ENCODE measurements at regions not wholly inside any gene's neighbourhood (a gene's known extent, or its start where the extent isn't known, plus 50 kb on each side); places are given as distances from the start of the nearest gene placed in this dataset.
"Not testable (repeated sequence)": the region's sequence is repeated elsewhere in the genome, so short reads cannot be mapped to it uniquely, and the experiment has no call there.

- Histone ChIP-seq H3K4me1 (ENCODE audit: insufficient read depth, low read length) (no peaks in the 10 kb centered on the region), H3K27me3 (ENCODE audit: insufficient read depth, low read length) (no peaks in the 10 kb centered on the region), H3K4me3 (ENCODE audit: low read length) (no peak overlapping the region), H3K9me3 (ENCODE audit: low read depth, low read length) (no peaks in the 10 kb centered on the region)
These were observed 378.3 kb upstream of the PCDH10 start for GRCh38 chr4:132770776-132771175.

- no peaks in the 10 kb centered on the region for H3K9me3 ChIP-seq (ENCODE audit: low read depth, low read length)
- no peak overlapping the region for H3K4me3 ChIP-seq (ENCODE audit: low read length)
- no peaks in the 10 kb centered on the region for H3K27me3 ChIP-seq (ENCODE audit: insufficient read depth, low read length)
- no peaks in the 10 kb centered on the region for H3K4me1 ChIP-seq (ENCODE audit: insufficient read depth, low read length)
These were observed 356.8 kb upstream of the PCDH10 start for GRCh38 chr4:132792310-132792709.

- no peak overlapping the region for H3K4me3 ChIP-seq (ENCODE audit: low read length)
- no peaks in the 10 kb centered on the region for H3K9me3 ChIP-seq (ENCODE audit: low read depth, low read length)
- no peaks in the 10 kb centered on the region for H3K27me3 ChIP-seq (ENCODE audit: insufficient read depth, low read length)
- H3K4me1 ChIP-seq (ENCODE audit: insufficient read depth, low read length) = no peaks in the 10 kb centered on the region
These were observed 351.2 kb upstream of the PCDH10 start for GRCh38 chr4:132797856-132798255.

- H3K9me3 ChIP-seq (ENCODE audit: low read depth, low read length) = no peaks in the 10 kb centered on the region
- H3K4me3 ChIP-seq (ENCODE audit: low read length) = no peak overlapping the region
- H3K27me3 ChIP-seq (ENCODE audit: insufficient read depth, low read length) = no peaks in the 10 kb centered on the region
- no peaks in the 10 kb centered on the region for H3K4me1 ChIP-seq (ENCODE audit: insufficient read depth, low read length)
These were observed 339.6 kb upstream of the PCDH10 start for GRCh38 chr4:132809298-132810032.

- not testable (repeated sequence) for H3K27me3 ChIP-seq (ENCODE audit: insufficient read depth, low read length); H3K4me3 ChIP-seq (ENCODE audit: low read length); H3K9me3 ChIP-seq (ENCODE audit: low read depth, low read length); H3K4me1 ChIP-seq (ENCODE audit: insufficient read depth, low read length)
These were observed 336.0 kb upstream of the PCDH10 start for GRCh38 chr4:132813061-132813460.

- H3K9me3 ChIP-seq (ENCODE audit: low read depth, low read length) = no peaks in the 10 kb centered on the region
- no peaks in the 10 kb centered on the region for H3K4me1 ChIP-seq (ENCODE audit: insufficient read depth, low read length)
- H3K27me3 ChIP-seq (ENCODE audit: insufficient read depth, low read length) = no peaks in the 10 kb centered on the region
- H3K4me3 ChIP-seq (ENCODE audit: low read length) = no peak overlapping the region
These were observed 331.0 kb upstream of the PCDH10 start for GRCh38 chr4:132818091-132818490.

- H3K4me3 ChIP-seq (ENCODE audit: low read length) = no peak overlapping the region
- H3K9me3 ChIP-seq (ENCODE audit: low read depth, low read length) = no peaks in the 10 kb centered on the region
- H3K4me1 ChIP-seq (ENCODE audit: insufficient read depth, low read length) = no peaks in the 10 kb centered on the region
- H3K27me3 ChIP-seq (ENCODE audit: insufficient read depth, low read length) = no peaks in the 10 kb centered on the region
These were observed 325.7 kb upstream of the PCDH10 start for GRCh38 chr4:132823419-132823818.

GRCh38 chr4:132824761-132825160 is 324.3 kb upstream of the PCDH10 start:
- Histone ChIP-seq H3K9me3 (ENCODE audit: low read depth, low read length) (no peaks in the 10 kb centered on the region), H3K4me3 (ENCODE audit: low read length) (no peak overlapping the region), H3K27me3 (ENCODE audit: insufficient read depth, low read length) (no peaks in the 10 kb centered on the region), H3K4me1 (ENCODE audit: insufficient read depth, low read length) (no peaks in the 10 kb centered on the region)

- no peak overlapping the region for H3K4me3 ChIP-seq (ENCODE audit: low read length)
- no peaks in the 10 kb centered on the region for H3K27me3 ChIP-seq (ENCODE audit: insufficient read depth, low read length)
- no peaks in the 10 kb centered on the region for H3K4me1 ChIP-seq (ENCODE audit: insufficient read depth, low read length)
- H3K9me3 ChIP-seq (ENCODE audit: low read depth, low read length) = no peaks in the 10 kb centered on the region
These were observed 321.6 kb upstream of the PCDH10 start for GRCh38 chr4:132827522-132827921.

- no peaks in the 10 kb centered on the region for H3K27me3 ChIP-seq (ENCODE audit: insufficient read depth, low read length)
- H3K9me3 ChIP-seq (ENCODE audit: low read depth, low read length) = peaks cover 9% of the 10 kb centered on the region
- H3K4me1 ChIP-seq (ENCODE audit: insufficient read depth, low read length) = no peaks in the 10 kb centered on the region
- H3K4me3 ChIP-seq (ENCODE audit: low read length) = no peak overlapping the region
These were observed 310.9 kb upstream of the PCDH10 start for GRCh38 chr4:132838244-132838643.

- Histone ChIP-seq H3K4me1 (ENCODE audit: insufficient read depth, low read length) (no peaks in the 10 kb centered on the region), H3K9me3 (ENCODE audit: low read depth, low read length) (peaks cover 9% of the 10 kb centered on the region), H3K4me3 (ENCODE audit: low read length) (no peak overlapping the region), H3K27me3 (ENCODE audit: insufficient read depth, low read length) (no peaks in the 10 kb centered on the region)
These were observed 310.0 kb upstream of the PCDH10 start for GRCh38 chr4:132839070-132839469.

GRCh38 chr4:132859929-132860328 is 289.2 kb upstream of the PCDH10 start:
- H3K4me3 ChIP-seq (ENCODE audit: low read length) = no peak overlapping the region
- no peaks in the 10 kb centered on the region for H3K27me3 ChIP-seq (ENCODE audit: insufficient read depth, low read length)
- H3K4me1 ChIP-seq (ENCODE audit: insufficient read depth, low read length) = no peaks in the 10 kb centered on the region
- H3K9me3 ChIP-seq (ENCODE audit: low read depth, low read length) = no peaks in the 10 kb centered on the region

GRCh38 chr4:132860976-132861375 is 288.1 kb upstream of the PCDH10 start:
- Histone ChIP-seq H3K27me3 (ENCODE audit: insufficient read depth, low read length) (no peaks in the 10 kb centered on the region), H3K4me1 (ENCODE audit: insufficient read depth, low read length) (no peaks in the 10 kb centered on the region), H3K9me3 (ENCODE audit: low read depth, low read length) (no peaks in the 10 kb centered on the region), H3K4me3 (ENCODE audit: low read length) (no peak overlapping the region)

GRCh38 chr4:132863619-132864018 is 285.5 kb upstream of the PCDH10 start:
- H3K27me3 ChIP-seq (ENCODE audit: insufficient read depth, low read length) = no peaks in the 10 kb centered on the region

GRCh38 chr4:132865458-132865857 is 283.6 kb upstream of the PCDH10 start:
- H3K9me3 ChIP-seq (ENCODE audit: low read depth, low read length) = no peaks in the 10 kb centered on the region
- no peaks in the 10 kb centered on the region for H3K27me3 ChIP-seq (ENCODE audit: insufficient read depth, low read length)
- no peak overlapping the region for H3K4me3 ChIP-seq (ENCODE audit: low read length)
- no peaks in the 10 kb centered on the region for H3K4me1 ChIP-seq (ENCODE audit: insufficient read depth, low read length)

More at GRCh38 chr4:132863619-132864018, 285.5 kb upstream of the PCDH10 start:
- Histone ChIP-seq H3K4me3 (ENCODE audit: low read length) (no peak overlapping the region), H3K9me3 (ENCODE audit: low read depth, low read length) (no peaks in the 10 kb centered on the region), H3K4me1 (ENCODE audit: insufficient read depth, low read length) (no peaks in the 10 kb centered on the region)

- no peaks in the 10 kb centered on the region for H3K9me3 ChIP-seq (ENCODE audit: low read depth, low read length)
- H3K27me3 ChIP-seq (ENCODE audit: insufficient read depth, low read length) = no peaks in the 10 kb centered on the region
- no peaks in the 10 kb centered on the region for H3K4me1 ChIP-seq (ENCODE audit: insufficient read depth, low read length)
- no peak overlapping the region for H3K4me3 ChIP-seq (ENCODE audit: low read length)
These were observed 283.2 kb upstream of the PCDH10 start for GRCh38 chr4:132865922-132866321.
